Stimulated activated CD8-positive, alpha-beta memory T cell treated with anti-CD3 and anti-CD28 coated beads, Interleukin-15, amount 100 ng/mL, for 1 hour (primary cell): ENCODE measurements at regions not wholly inside any gene's neighbourhood (a gene's known extent, or its start where the extent isn't known, plus 50 kb on each side); places are given as distances from the start of the nearest gene placed in this dataset.

Experiments
- DNase-seq: peaks from one replicate; pipeline ENCODE4 v3.0.0-alpha.2; 2020; ENCODE audit warnings: low read depth

- DNase-seq: no peak
These were observed 318.7 kb downstream of the TMEM161B start for GRCh38 chr5:87949676-87950631.

GRCh38 chr5:87948486-87948885 is 320.2 kb downstream of the TMEM161B start:
- no peak for DNase-seq

- no peak for DNase-seq
These were observed 322.4 kb downstream of the TMEM161B start for GRCh38 chr5:87946271-87946670.

GRCh38 chr5:87945286-87945650 is 323.4 kb downstream of the TMEM161B start:
- DNase-seq: no peak

- no peak for DNase-seq
These were observed 323.9 kb downstream of the TMEM161B start for GRCh38 chr5:87944553-87945285.

GRCh38 chr5:87940775-87941174 is 327.9 kb downstream of the TMEM161B start:
- no peak for DNase-seq

- no peak for DNase-seq
These were observed 332.0 kb downstream of the TMEM161B start for GRCh38 chr5:87936667-87937066.

- no peak for DNase-seq
These were observed 344.2 kb downstream of the TMEM161B start for GRCh38 chr5:87924436-87924835.

GRCh38 chr5:87916320-87916719 is 352.3 kb downstream of the TMEM161B start:
- no peak for DNase-seq

- no peak for DNase-seq
These were observed 356.2 kb downstream of the TMEM161B start for GRCh38 chr5:87912419-87912818.

GRCh38 chr5:87909382-87909781 is 359.3 kb downstream of the TMEM161B start:
- no peak for DNase-seq

- no peak for DNase-seq
These were observed 361.7 kb downstream of the TMEM161B start for GRCh38 chr5:87906962-87907361.

GRCh38 chr5:87900419-87900818 is 368.2 kb downstream of the TMEM161B start:
- no peak for DNase-seq

GRCh38 chr5:87899721-87900131 is 368.9 kb downstream of the TMEM161B start:
- no peak for DNase-seq

- DNase-seq: no peak
These were observed 369.4 kb downstream of the TMEM161B start for GRCh38 chr5:87899208-87899661.

- DNase-seq: no peak
These were observed 370.1 kb downstream of the TMEM161B start for GRCh38 chr5:87898574-87898973.

GRCh38 chr5:87888139-87888538 is 380.5 kb downstream of the TMEM161B start:
- DNase-seq: no peak

- no peak for DNase-seq
These were observed 381.4 kb downstream of the TMEM161B start for GRCh38 chr5:87887247-87887646.

- DNase-seq: no peak
These were observed 382.5 kb downstream of the TMEM161B start for GRCh38 chr5:87886164-87886563.

- no peak for DNase-seq
These were observed 382.9 kb downstream of the TMEM161B start for GRCh38 chr5:87885758-87886157.

- no peak for DNase-seq
These were observed 391.1 kb downstream of the TMEM161B start for GRCh38 chr5:87877495-87877894.

- no peak for DNase-seq
These were observed 391.6 kb downstream of the TMEM161B start for GRCh38 chr5:87877023-87877422.

- DNase-seq: no peak
These were observed 392.0 kb downstream of the TMEM161B start for GRCh38 chr5:87876616-87877015.
